ENCODE measurements at regions not wholly inside any gene's neighbourhood (a gene's known extent, or its start where the extent isn't known, plus 50 kb on each side); places are given as distances from the start of the nearest gene placed in this dataset.

- no peak for DNase-seq (ENCODE audit: low read depth in 1 of 2, low spot score in 1 of 2)
- Histone ChIP-seq H3K27me3 (ENCODE audit: insufficient read depth, poor library complexity, severe bottlenecking) (no peaks in the 10 kb centered on the region), H3K27ac (replicated peaks) (no peak overlapping the region), H3K4me3 (replicated peaks; ENCODE audit: insufficient read depth, low read length) (no peak overlapping the region)
- TF ChIP-seq POLR2AphosphoS5 (IDR thresholded peaks at IDR 0.05; ENCODE audit: low read depth) (no peak), CTCF (IDR thresholded peaks at IDR 0.05; ENCODE audit: insufficient read depth, low read length) (no peak), GABPA (IDR thresholded peaks at IDR 0.05; ENCODE audit: low read depth) (no peak), SPI1 (IDR thresholded peaks at IDR 0.05; ENCODE audit: borderline replicate concordance, low read depth) (no peak), REST (IDR thresholded peaks at IDR 0.05; ENCODE audit: insufficient replicate concordance, low read depth) (no peak)
Observed at GRCh38 chr20:60964911-60965310, 287.1 kb upstream of the CDH4 start.

- DNase-seq (ENCODE audit: low read depth in 1 of 2, low spot score in 1 of 2), result no peak
- no peak for TF ChIP-seq CTCF (IDR thresholded peaks at IDR 0.05; ENCODE audit: insufficient read depth, low read length)
- no peak for TF ChIP-seq SPI1 (IDR thresholded peaks at IDR 0.05; ENCODE audit: borderline replicate concordance, low read depth)
- TF ChIP-seq REST (IDR thresholded peaks at IDR 0.05; ENCODE audit: insufficient replicate concordance, low read depth), result no peak
- no peak for TF ChIP-seq GABPA (IDR thresholded peaks at IDR 0.05; ENCODE audit: low read depth)
- TF ChIP-seq POLR2AphosphoS5 (IDR thresholded peaks at IDR 0.05; ENCODE audit: low read depth), result no peak
- Histone ChIP-seq H3K4me3 (replicated peaks; ENCODE audit: insufficient read depth, low read length) (no peak overlapping the region), H3K27ac (replicated peaks) (no peak overlapping the region), H3K27me3 (ENCODE audit: insufficient read depth, poor library complexity, severe bottlenecking) (no peaks in the 10 kb centered on the region)
Observed at GRCh38 chr20:60966031-60966430, 286.0 kb upstream of the CDH4 start.

GRCh38 chr20:60966766-60967165, 285.3 kb upstream of the CDH4 start:
- no peak overlapping the region for H3K27ac ChIP-seq (replicated peaks)
- no peak overlapping the region for H3K4me3 ChIP-seq (replicated peaks; ENCODE audit: insufficient read depth, low read length)
- no peaks in the 10 kb centered on the region for H3K27me3 ChIP-seq (ENCODE audit: insufficient read depth, poor library complexity, severe bottlenecking)
- TF ChIP-seq CTCF (IDR thresholded peaks at IDR 0.05; ENCODE audit: insufficient read depth, low read length), result no peak
- TF ChIP-seq SPI1 (IDR thresholded peaks at IDR 0.05; ENCODE audit: borderline replicate concordance, low read depth), result no peak
- no peak for TF ChIP-seq POLR2AphosphoS5 (IDR thresholded peaks at IDR 0.05; ENCODE audit: low read depth)
- TF ChIP-seq GABPA (IDR thresholded peaks at IDR 0.05; ENCODE audit: low read depth), result no peak
- no peak for TF ChIP-seq REST (IDR thresholded peaks at IDR 0.05; ENCODE audit: insufficient replicate concordance, low read depth)
- DNase-seq (ENCODE audit: low read depth in 1 of 2, low spot score in 1 of 2), result no peak

Data from HL-60 (cell line).